DOHH2 (cell line): ENCODE measurements at regions not wholly inside any gene's neighbourhood (a gene's known extent, or its start where the extent isn't known, plus 50 kb on each side); places are given as distances from the start of the nearest gene placed in this dataset.

Source experiments
- CTCF ChIP-seq: fragments of 200-600 bp; sonication (generic); IDR thresholded peaks from one replicate; pipeline ENCODE4 v1.5.1; 2014; ENCODE audit warnings: antibody characterized with exemption, mild to moderate bottlenecking, low read depth, low read length; ENCODE audit not compliant: poor library complexity, severe bottlenecking
- EZH2phosphoT487 ChIP-seq: fragments of 200-600 bp; sonication (generic); IDR thresholded peaks from 2 replicates; pipeline ENCODE4 v1.6.1; 2017; ENCODE audit warnings: borderline replicate concordance, mild to moderate bottlenecking, antibody characterized with exemption, low read length, moderate library complexity, mixed read lengths

- TF ChIP-seq CTCF (no peak), EZH2phosphoT487 (no peak)
These were observed 229.6 kb upstream of the PTPRZ1 start for GRCh38 chr7:121643320-121643719.
